Nephron (organoid): ENCODE measurements at regions not wholly inside any gene's neighbourhood (a gene's known extent, or its start where the extent isn't known, plus 50 kb on each side); places are given as distances from the start of the nearest gene placed in this dataset.

ENCODE experiments used
- H3K27ac Mint-ChIP-seq, 3 experiments: 2 replicates each; pipeline ENCODE4 v1.8.0; 2020; ENCODE audit warnings: mixed read lengths in 3 of 3, mild to moderate bottlenecking in 2 of 3, moderate library complexity in 1 of 3
- H3K27me3 Mint-ChIP-seq: 2 replicates; pipeline ENCODE4 v1.8.0; 2021; ENCODE audit warnings: low read depth, mild to moderate bottlenecking, moderate library complexity, mixed read lengths
- H3K36me3 Mint-ChIP-seq: 2 replicates; pipeline ENCODE4 v1.8.0; 2020; ENCODE audit warnings: low read depth, mixed read lengths
- H3K4me1 Mint-ChIP-seq: 2 replicates; pipeline ENCODE4 v1.8.0; 2020; ENCODE audit warnings: mixed read lengths
- H3K4me3 Mint-ChIP-seq, 3 experiments: 2 replicates each; pipeline ENCODE4 v1.8.0; 2020; ENCODE audit warnings: mild to moderate bottlenecking in 3 of 3, mixed read lengths in 3 of 3, moderate library complexity in 2 of 3
- H3K9me3 Mint-ChIP-seq: 2 replicates; pipeline ENCODE4 v1.8.0; 2020; ENCODE audit warnings: mixed read lengths
- CTCF ChIP-seq, 3 experiments: fragments of 200-600 bp; sonication (generic); IDR thresholded peaks; one replicate each; pipeline ENCODE4 v1.5.0; 2021; ENCODE audit warnings: antibody characterized with exemption in 3 of 3; ENCODE audit not compliant: unreplicated experiment in 3 of 3

GRCh38 chr20:20816969-20817755 lies 104.7 kb upstream of the RALGAPA2 start:
- no peak for TF ChIP-seq CTCF (IDR thresholded peaks at IDR 0.05; ENCODE audit: unreplicated experiment in 3 of 3)
- Mint-ChIP-seq H3K27ac (no peak overlapping the region), H3K4me3 (no peak overlapping the region), H3K36me3 (no peaks in the 10 kb centered on the region), H3K9me3 (no peaks in the 10 kb centered on the region), H3K4me1 (no peaks in the 10 kb centered on the region), H3K27me3 (peaks cover 19% of the 10 kb centered on the region)

- no peak for TF ChIP-seq CTCF (IDR thresholded peaks at IDR 0.05; ENCODE audit: unreplicated experiment in 3 of 3)
- H3K4me3 Mint-ChIP-seq, result no peak overlapping the region
- no peaks in the 10 kb centered on the region for H3K36me3 Mint-ChIP-seq
- H3K27me3 Mint-ChIP-seq, result peaks cover 20% of the 10 kb centered on the region
- H3K27ac Mint-ChIP-seq, result no peak overlapping the region
- no peaks in the 10 kb centered on the region for H3K9me3 Mint-ChIP-seq
- no peaks in the 10 kb centered on the region for H3K4me1 Mint-ChIP-seq
Measured at GRCh38 chr20:20815711-20816455, 103.4 kb upstream of the RALGAPA2 start.

DNA sequence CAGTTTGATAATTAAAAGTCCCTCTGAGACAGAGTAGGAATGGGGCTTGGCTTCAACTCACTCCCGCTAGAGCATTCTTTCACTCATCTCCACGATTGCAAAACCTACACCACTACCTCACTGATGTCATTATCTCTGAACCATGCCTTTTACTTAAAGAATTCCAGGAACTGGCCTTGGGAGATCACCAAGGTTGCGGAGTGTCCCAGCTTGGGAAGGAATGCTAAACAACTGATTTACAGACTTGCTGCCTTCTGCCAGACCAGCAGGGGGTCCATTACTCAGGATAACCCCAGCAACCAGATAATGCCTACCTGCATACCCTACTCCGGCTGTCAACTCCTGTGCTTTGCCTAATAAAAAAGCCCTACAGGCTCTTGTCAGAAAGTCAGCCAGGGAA lies 102.2 kb upstream of the RALGAPA2 start:
- Mint-ChIP-seq H3K4me3 (no peak overlapping the region), H3K4me1 (no peaks in the 10 kb centered on the region), H3K27me3 (peaks cover 12% of the 10 kb centered on the region), H3K27ac (no peak overlapping the region), H3K9me3 (no peaks in the 10 kb centered on the region), H3K36me3 (no peaks in the 10 kb centered on the region)
- no peak for TF ChIP-seq CTCF (IDR thresholded peaks at IDR 0.05; ENCODE audit: unreplicated experiment in 3 of 3)

- no peaks in the 10 kb centered on the region for H3K4me1 Mint-ChIP-seq
- no peaks in the 10 kb centered on the region for H3K9me3 Mint-ChIP-seq
- TF ChIP-seq CTCF (IDR thresholded peaks at IDR 0.05; ENCODE audit: unreplicated experiment in 3 of 3), result no peak
Measured at GRCh38 chr20:20812136-20812535, 99.7 kb upstream of the RALGAPA2 start.

DNA sequence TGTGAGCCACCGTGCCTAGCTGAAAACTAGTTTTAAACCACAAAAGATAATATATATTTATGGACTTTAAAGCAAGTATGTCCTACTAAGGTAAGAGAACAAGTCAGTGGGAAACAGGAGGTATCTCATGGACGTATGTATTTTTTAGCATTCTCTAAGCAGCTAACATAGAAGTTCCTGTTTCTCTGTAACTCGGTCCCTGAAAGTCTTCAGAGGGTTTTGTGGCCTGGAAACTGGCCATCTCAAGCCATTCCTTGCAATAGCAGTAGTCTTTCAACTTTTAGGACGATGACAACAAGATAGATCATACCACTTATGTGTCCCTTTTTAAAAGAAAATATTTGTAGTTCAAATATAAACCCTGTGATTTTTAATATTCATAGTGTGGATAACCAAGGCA lies 95.6 kb upstream of the RALGAPA2 start:
- Mint-ChIP-seq H3K27ac (no peak overlapping the region), H3K4me3 (no peak overlapping the region), H3K36me3 (no peaks in the 10 kb centered on the region), H3K4me1 (no peaks in the 10 kb centered on the region), H3K9me3 (no peaks in the 10 kb centered on the region), H3K27me3 (peaks cover 15% of the 10 kb centered on the region)
- no peak for TF ChIP-seq CTCF (IDR thresholded peaks at IDR 0.05; ENCODE audit: unreplicated experiment in 3 of 3)

More at GRCh38 chr20:20812136-20812535, 99.7 kb upstream of the RALGAPA2 start:
- Mint-ChIP-seq H3K36me3 (no peaks in the 10 kb centered on the region), H3K27me3 (peaks cover 9% of the 10 kb centered on the region), H3K27ac (peak overlapping the region in 1 of 3 experiments; percentile 28), H3K4me3 (no peak overlapping the region)
